CD4-positive, alpha-beta T cell (primary cell): ENCODE measurements at regions not wholly inside any gene's neighbourhood (a gene's known extent, or its start where the extent isn't known, plus 50 kb on each side); places are given as distances from the start of the nearest gene placed in this dataset.

Experiments used
- ATAC-seq: fragments of 200-7000 bp; cut with Tn5 transposase; one replicate; pipeline ENCODE4 v1.10.0; 2022; ENCODE audit warnings: mild to moderate bottlenecking; ENCODE audit not compliant: poor library complexity
- CTCF ChIA-PET: fragments of 350-600 bp; sonication (Branson Sonifier 250); formaldehyde crosslinking; loops from one replicate; lab custom pipeline; 2021; ENCODE audit warnings: antibody characterized with exemption, inconsistent platforms; lab: Charles Lee
- POLR2A ChIA-PET: fragments of 350-600 bp; sonication (Branson Sonifier 250); formaldehyde crosslinking; loops from one replicate; lab custom pipeline; 2021; ENCODE audit warnings: antibody characterized with exemption, inconsistent platforms; lab: Charles Lee
- DNase-seq, 14 experiments: peaks; one replicate each; pipeline ENCODE4 v3.0.0-alpha.2; 2013 to 2020; ENCODE audit warnings: mixed read lengths in 2 of 14
- H3K27ac ChIP-seq, 2 donors: one replicate each; pipeline versions ENCODE4 v1.5.1 to v1.7.0; 2013; ENCODE audit warnings: low read length in 2 of 2, low read depth in 1 of 2, mild to moderate bottlenecking in 1 of 2
- H3K27me3 ChIP-seq, 2 experiments: 1 replicate in 1 of 2; 2 replicates in 1 of 2; pipeline versions ENCODE4 v1.6.1 to v1.7.0; 2013; ENCODE audit warnings: low read length in 2 of 2, control low read depth in 1 of 2, mild to moderate bottlenecking in 1 of 2, moderate library complexity in 1 of 2; ENCODE audit not compliant: insufficient read depth in 2 of 2, control insufficient read depth in 1 of 2
- H3K36me3 ChIP-seq: one replicate; pipeline ENCODE4 v1.6.1; 2013; ENCODE audit warnings: low read length, control low read depth; ENCODE audit not compliant: insufficient read depth
- H3K4me1 ChIP-seq: one replicate; pipeline ENCODE4 v1.6.1; 2013; ENCODE audit warnings: low read length, control low read depth; ENCODE audit not compliant: insufficient read depth
- H3K4me3 ChIP-seq: one replicate; pipeline ENCODE4 v1.5.1; 2013; ENCODE audit warnings: mild to moderate bottlenecking, low read length, moderate library complexity
- H3K9me3 ChIP-seq, 2 experiments: 1 replicate in 1 of 2; 2 replicates in 1 of 2; pipeline versions ENCODE4 v1.6.1 to v1.7.0; 2013; ENCODE audit warnings: low read length in 2 of 2, mild to moderate bottlenecking in 2 of 2, control low read depth in 1 of 2, moderate library complexity in 1 of 2; ENCODE audit not compliant: control insufficient read depth in 1 of 2, insufficient read depth in 1 of 2
- H3K27ac Mint-ChIP-seq: one replicate; pipeline ENCODE4 v1.8.0; 2020; ENCODE audit warnings: mixed read lengths
- H3K27me3 Mint-ChIP-seq: one replicate; pipeline ENCODE4 v1.8.0; 2021; ENCODE audit warnings: mixed read lengths
- H3K36me3 Mint-ChIP-seq: one replicate; pipeline ENCODE4 v1.8.0; 2021; ENCODE audit warnings: low read depth, mixed read lengths
- H3K4me1 Mint-ChIP-seq: one replicate; pipeline ENCODE4 v1.8.0; 2021; ENCODE audit warnings: low read depth, mixed read lengths
- H3K4me3 Mint-ChIP-seq: one replicate; pipeline ENCODE4 v1.8.0; 2020; ENCODE audit warnings: mild to moderate bottlenecking, mixed read lengths
- H3K9me3 Mint-ChIP-seq: one replicate; pipeline ENCODE4 v1.8.0; 2020; ENCODE audit warnings: mixed read lengths
- CTCF ChIP-seq: fragments of 200-600 bp; IDR thresholded peaks from one replicate; pipeline ENCODE4 v1.8.0; 2022; ENCODE audit warnings: antibody characterized with exemption, mild to moderate bottlenecking
- intact Hi-C, 2 experiments: fragments of 100-400 bp; cut with DNase I in 1 of 2; cut with micrococcal nuclease in 1 of 2; formaldehyde crosslinking; loops; one replicate each; pipeline versions ENCODE4 v1.15.1 to v1.9.0; 2023 to 2025; cut with DNase I, micrococcal nuclease

GRCh38 chr6:90403489-90404381, 107.1 kb upstream of the BACH2 start:
- ChIA-PET POLR2A (interaction anchor here (0.6 to 3.3 kb wide), 3 partner anchors 9 to 21 kb away, joined by 3 to 29 read pairs (median 15); no protein-coding TSS in a partner anchor), CTCF (interaction anchor here (0.8 kb wide), 1 partner anchor 11 kb away, joined by 3 read pairs; no protein-coding TSS in a partner anchor)
- peaks cover 49% of the 10 kb centered on the region for H3K4me1 ChIP-seq
- H3K36me3 ChIP-seq = no peaks in the 10 kb centered on the region
- H3K4me3 Mint-ChIP-seq = no peak overlapping the region
- no peaks in the 10 kb centered on the region for H3K9me3 ChIP-seq
- no peak for DNase-seq
- peak overlapping the region; percentile 86 for H3K27ac Mint-ChIP-seq
- no peaks in the 10 kb centered on the region for H3K27me3 ChIP-seq
- no peak overlapping the region for H3K4me3 ChIP-seq
- H3K36me3 Mint-ChIP-seq = no peaks in the 10 kb centered on the region
- ATAC-seq = no peak
- no peaks in the 10 kb centered on the region for H3K27me3 Mint-ChIP-seq
- no peak overlapping the region for H3K27ac ChIP-seq
- no peak for TF ChIP-seq CTCF
- intact Hi-C loops = no loop called here
- H3K9me3 Mint-ChIP-seq = no peaks in the 10 kb centered on the region
- peaks cover 42% of the 10 kb centered on the region for H3K4me1 Mint-ChIP-seq

- no peaks in the 10 kb centered on the region for H3K9me3 Mint-ChIP-seq
Measured at GRCh38 chr6:90402831-90403192, 106.2 kb upstream of the BACH2 start.

More at GRCh38 chr6:90402831-90403192, 106.2 kb upstream of the BACH2 start:
- Histone ChIP-seq H3K27ac (peak overlapping the region in 1 of 2 donors; percentile 79), H3K9me3 (no peaks in the 10 kb centered on the region), H3K4me3 (no peak overlapping the region), H3K4me1 (peaks cover 59% of the 10 kb centered on the region), H3K36me3 (no peaks in the 10 kb centered on the region), H3K27me3 (no peaks in the 10 kb centered on the region)
- ATAC-seq (no peak), DNase-seq (no peak)
- no peaks in the 10 kb centered on the region for H3K27me3 Mint-ChIP-seq
- no peak for TF ChIP-seq CTCF
- H3K27ac Mint-ChIP-seq = peak overlapping the region; percentile 86
- no peaks in the 10 kb centered on the region for H3K36me3 Mint-ChIP-seq
- peaks cover 50% of the 10 kb centered on the region for H3K4me1 Mint-ChIP-seq
- POLR2A ChIA-PET = interaction anchor here (0.8 to 3.3 kb wide), 7 partner anchors 10 to 76 kb away, joined by 3 to 29 read pairs (median 4); no protein-coding TSS in a partner anchor
- H3K4me3 Mint-ChIP-seq = no peak overlapping the region
- CTCF ChIA-PET = interaction anchor here (1.2 to 2.0 kb wide), 3 partner anchors 10 to 76 kb away, joined by 3 to 9 read pairs (median 8); no protein-coding TSS in a partner anchor
- intact Hi-C loops = no loop called here
